ENCODE measurements at regions not wholly inside any gene's neighbourhood (a gene's known extent, or its start where the extent isn't known, plus 50 kb on each side); places are given as distances from the start of the nearest gene placed in this dataset.

DNA sequence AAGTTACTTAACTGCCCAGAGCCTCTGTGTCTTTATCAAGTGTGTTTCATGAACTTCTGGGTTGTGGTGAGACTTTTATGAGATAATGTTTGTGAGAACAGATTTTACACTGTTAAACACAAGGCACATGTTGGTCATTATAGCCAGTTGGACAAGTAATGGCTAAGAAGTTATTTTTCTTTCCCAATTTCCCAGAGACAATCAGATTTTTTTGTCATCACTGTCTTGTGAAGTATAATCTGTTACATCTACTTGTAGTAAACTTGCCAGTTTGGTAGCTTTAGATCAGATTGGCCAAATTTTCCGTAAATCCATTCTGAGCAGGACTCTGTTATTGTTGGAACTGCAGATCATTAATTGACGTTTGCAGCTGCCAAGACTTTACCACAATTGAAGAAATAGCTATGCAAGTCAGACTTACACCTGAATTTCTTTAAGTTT lies 838.8 kb downstream of the SLC4A3 start:
- FAIRE-seq = no peak

DNA sequence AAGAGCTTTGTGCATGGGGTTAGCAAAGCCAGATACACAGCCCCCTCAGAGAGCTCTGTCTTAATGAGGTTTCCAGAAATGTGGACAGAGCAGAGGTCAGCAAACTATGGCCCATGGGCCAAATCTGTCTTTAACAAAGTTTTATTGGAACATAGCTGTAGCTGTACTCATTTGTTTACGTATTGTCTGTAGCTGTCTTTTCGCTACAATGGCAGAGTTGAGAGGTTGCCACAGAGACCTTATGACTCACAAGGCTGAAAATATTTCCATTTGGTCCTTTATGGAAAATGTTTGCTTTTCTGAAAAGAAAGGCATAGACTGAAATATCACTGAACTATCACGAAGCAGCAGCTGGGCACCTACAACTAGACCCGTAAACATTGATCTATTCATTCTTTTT lies 841.8 kb downstream of the SLC4A3 start:
- ChIA-PET CTCF (ENCODE audit: low intra/inter-chr PET ratio) (no interaction called here), POLR2A (no interaction called here)
- in situ Hi-C loops (cut with MboI) = no loop called here
- ATAC-seq = no peak
- intact Hi-C loops (cut with micrococcal nuclease) = no loop called here
- H3K36me3 ChIP-seq (ENCODE audit: control insufficient read depth, insufficient read depth, low read length) = no peaks in the 10 kb centered on the region
- 2% methylated on average over 4 of the region's 4 CpGs for WGBS (ENCODE audit: insufficient coverage, low coverage, missing lambda C conversion rate)
- H3K79me2 ChIP-seq (ENCODE audit: control insufficient read depth, insufficient read depth, low read length) = no peaks in the 10 kb centered on the region
- no peak for FAIRE-seq
- no peak overlapping the region for H3K4me3 ChIP-seq
- H3K4me1 ChIP-seq (replicated peaks in 1 of 2; ENCODE audit: control insufficient read depth in 2 of 2, insufficient read depth in 2 of 2, low read length in 2 of 2) = no peaks in the 10 kb centered on the region
- no peaks in the 10 kb centered on the region for H3K9me1 ChIP-seq (ENCODE audit: control insufficient read depth, insufficient read depth, low read length)
- H3K9ac ChIP-seq (ENCODE audit: insufficient read depth in 1 of 2, low read depth in 2 of 2, low read length in 2 of 2) = no peak overlapping the region
- no TSS peak for BruUV-seq (replicated peaks)
- H2AFZ ChIP-seq (ENCODE audit: low read depth, low read length) = no peak overlapping the region
- H3K4me2 ChIP-seq (ENCODE audit: insufficient read depth, low read length) = no peak overlapping the region
- H3K9me3 ChIP-seq (replicated peaks; ENCODE audit: control insufficient read depth, insufficient read depth, low read depth, low read length) = no peaks in the 10 kb centered on the region
- H3K27ac ChIP-seq (ENCODE audit: extremely low read depth, low read depth, low read length) = no peak overlapping the region
- no peaks in the 10 kb centered on the region for H4K20me1 ChIP-seq (replicated peaks; ENCODE audit: control insufficient read depth, insufficient read depth, low read length)
- no peaks in the 10 kb centered on the region for H3K27me3 ChIP-seq (ENCODE audit: control insufficient read depth in 2 of 2, insufficient read depth in 2 of 2, low read length in 2 of 2)
- DNase-seq (ENCODE audit: extremely low read depth in 1 of 4, low spot score in 3 of 4) = no peak
- TF ChIP-seq DPF2 (IDR thresholded peaks at IDR 0.05) = no peak
- no peak for TF ChIP-seq RBM25 (IDR thresholded peaks at IDR 0.05; ENCODE audit: low read depth, low read length, severe bottlenecking)

More for the DNA sequence above, 838.8 kb downstream of the SLC4A3 start:
- H3K4me2 ChIP-seq (ENCODE audit: insufficient read depth, low read length) = no peak overlapping the region
- in situ Hi-C loops (cut with MboI) (no loop called here), intact Hi-C loops (cut with micrococcal nuclease) (no loop called here)
- no peaks in the 10 kb centered on the region for H3K79me2 ChIP-seq (ENCODE audit: control insufficient read depth, insufficient read depth, low read length)
- ATAC-seq (no peak), DNase-seq (ENCODE audit: extremely low read depth in 1 of 4, low spot score in 3 of 4) (no peak)
- no peaks in the 10 kb centered on the region for H3K27me3 ChIP-seq (ENCODE audit: control insufficient read depth in 2 of 2, insufficient read depth in 2 of 2, low read length in 2 of 2)
- H3K4me1 ChIP-seq (replicated peaks in 1 of 2; ENCODE audit: control insufficient read depth in 2 of 2, insufficient read depth in 2 of 2, low read length in 2 of 2) = no peaks in the 10 kb centered on the region
- no peak overlapping the region for H2AFZ ChIP-seq (ENCODE audit: low read depth, low read length)
- H3K27ac ChIP-seq (ENCODE audit: extremely low read depth, low read depth, low read length) = no peak overlapping the region
- no peak overlapping the region for H3K4me3 ChIP-seq
- H3K9me3 ChIP-seq (replicated peaks; ENCODE audit: control insufficient read depth, insufficient read depth, low read depth, low read length) = no peaks in the 10 kb centered on the region
- H4K20me1 ChIP-seq (replicated peaks; ENCODE audit: control insufficient read depth, insufficient read depth, low read length) = no peaks in the 10 kb centered on the region
- BruUV-seq (replicated peaks) = no TSS peak
- ChIA-PET POLR2A (no interaction called here), CTCF (ENCODE audit: low intra/inter-chr PET ratio) (no interaction called here)
- H3K36me3 ChIP-seq (ENCODE audit: control insufficient read depth, insufficient read depth, low read length) = no peaks in the 10 kb centered on the region
- H3K9ac ChIP-seq (ENCODE audit: insufficient read depth in 1 of 2, low read depth in 2 of 2, low read length in 2 of 2) = no peak overlapping the region
- TF ChIP-seq PHF21A (IDR thresholded peaks at IDR 0.05; ENCODE audit: borderline replicate concordance, low read depth) (no peak), NFIC (IDR thresholded peaks at IDR 0.05) (no peak), SIN3B (IDR thresholded peaks at IDR 0.05; ENCODE audit: low read depth) (no peak), FOS (IDR thresholded peaks at IDR 0.05; ENCODE audit: extremely low read depth, insufficient read length) (no peak), ETV6 (IDR thresholded peaks at IDR 0.05; ENCODE audit: borderline replicate concordance in 1 of 2, low read depth in 2 of 2, low read length in 1 of 2) (no peak), ETV6 (CRISPR knock-in tag; IDR thresholded peaks at IDR 0.05; ENCODE audit: borderline replicate concordance) (no peak), BACH1 (tag; IDR thresholded peaks at IDR 0.05) (no peak), ZNF445 (CRISPR knock-in tag; IDR thresholded peaks at IDR 0.05; ENCODE audit: low read depth) (no peak), ZC3H4 (CRISPR knock-in tag; IDR thresholded peaks at IDR 0.05; ENCODE audit: borderline replicate concordance) (no peak)
- 0% methylated on average over 2 of the region's 2 CpGs for WGBS (ENCODE audit: insufficient coverage, low coverage, missing lambda C conversion rate)
- H3K9me1 ChIP-seq (ENCODE audit: control insufficient read depth, insufficient read depth, low read length) = no peaks in the 10 kb centered on the region

Data from K562 (cell line).